Activated naive CD4-positive, alpha-beta T cell treated with anti-CD3 and anti-CD28 coated beads, Interleukin-2, amount 50 U/mL, for 16 hours (primary cell): ENCODE measurements at regions not wholly inside any gene's neighbourhood (a gene's known extent, or its start where the extent isn't known, plus 50 kb on each side); places are given as distances from the start of the nearest gene placed in this dataset.
"Not testable (repeated sequence)": the region's sequence is repeated elsewhere in the genome, so short reads cannot be mapped to it uniquely, and the experiment has no call there.

Source experiments
- DNase-seq: peaks from one replicate; pipeline ENCODE4 v3.0.0-alpha.2; 2020

GRCh38 chr17:5975661-5976060, 94.5 kb upstream of the WSCD1 start:
- DNase-seq: no peak

GRCh38 chr17:5976251-5976650, 93.9 kb upstream of the WSCD1 start:
- DNase-seq: no peak

GRCh38 chr17:5978496-5978895, 91.7 kb upstream of the WSCD1 start:
- no peak for DNase-seq

DNA sequence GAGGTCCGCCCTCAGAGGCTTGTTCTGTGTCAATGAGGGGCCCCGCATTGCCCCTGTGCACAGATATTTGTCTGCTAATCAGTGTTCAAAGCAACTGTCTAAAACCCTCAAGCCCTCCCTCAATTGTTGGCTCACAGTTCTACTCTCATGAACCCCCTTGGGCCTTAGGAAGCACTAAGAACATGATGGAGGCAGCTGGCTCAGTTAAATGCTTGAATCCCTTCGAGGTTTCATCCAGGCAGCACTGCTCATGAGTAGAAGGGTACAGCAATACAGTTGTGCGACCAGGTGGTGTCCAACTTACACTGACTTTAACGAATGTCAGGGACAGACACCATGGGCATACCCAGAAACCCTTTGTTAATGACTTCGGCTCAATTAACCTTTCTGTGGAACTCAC, 89.2 kb upstream of the WSCD1 start:
- DNase-seq: no peak

- DNase-seq: no peak
Observed at GRCh38 chr17:5986644-5987043, 83.5 kb upstream of the WSCD1 start.

DNA sequence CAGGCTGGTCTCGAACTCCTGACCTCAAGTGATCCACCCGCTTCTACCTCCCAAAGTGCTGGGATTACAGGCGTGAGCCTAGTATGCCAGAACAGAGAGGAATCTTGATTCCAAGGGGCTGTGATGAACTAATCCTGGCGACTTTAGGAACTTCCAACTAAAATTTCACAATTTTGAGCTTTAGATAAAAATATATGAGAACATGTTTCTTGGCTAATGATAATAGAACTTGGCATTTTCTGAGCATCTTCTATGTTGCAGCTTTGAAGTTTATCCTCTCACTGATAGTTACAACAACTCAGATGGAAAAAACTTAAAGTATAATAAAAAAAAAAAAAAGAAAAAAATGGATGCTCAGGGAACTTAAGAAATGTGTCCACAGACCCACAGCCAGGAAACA, 69.8 kb upstream of the WSCD1 start:
- DNase-seq: no peak

DNA sequence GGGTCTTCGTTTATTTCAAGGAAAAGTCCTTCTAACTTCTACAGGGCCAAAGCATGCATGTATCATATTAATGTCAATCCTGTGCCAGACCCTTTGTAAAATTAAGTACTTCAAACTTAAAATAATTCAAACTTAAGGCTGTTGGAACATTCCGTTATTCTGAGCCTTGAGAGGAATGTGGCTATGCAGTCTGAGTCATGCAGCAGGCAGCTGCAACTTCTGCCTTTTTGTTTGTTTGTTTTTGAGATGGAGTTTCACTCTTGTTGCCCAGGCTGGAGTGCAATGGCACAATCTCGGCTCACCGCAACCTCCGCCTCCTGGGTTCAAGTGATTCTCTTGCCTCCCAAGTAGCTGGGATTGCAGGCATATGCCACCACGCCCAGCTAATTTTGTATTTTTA, 67.0 kb upstream of the WSCD1 start:
- not testable (repeated sequence) for DNase-seq

DNA sequence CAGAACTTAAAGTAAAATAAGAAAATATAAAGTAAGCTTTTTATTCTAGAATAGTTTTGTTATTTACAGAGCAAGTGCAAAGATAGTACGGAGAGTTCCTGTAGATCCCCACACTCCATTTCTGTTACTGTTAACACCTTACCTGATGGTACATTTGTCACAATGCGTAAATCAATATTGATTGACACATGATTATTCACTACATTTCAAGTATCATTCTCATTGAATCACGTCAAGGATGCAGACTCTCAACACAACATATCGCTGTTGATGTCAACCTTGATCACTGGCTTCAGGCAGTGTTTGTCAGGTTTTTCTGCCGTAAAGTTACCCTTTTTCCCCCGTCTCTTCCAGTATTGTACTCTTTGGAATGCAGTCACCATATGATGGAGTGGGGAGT, 64.2 kb upstream of the WSCD1 start:
- no peak for DNase-seq

DNA sequence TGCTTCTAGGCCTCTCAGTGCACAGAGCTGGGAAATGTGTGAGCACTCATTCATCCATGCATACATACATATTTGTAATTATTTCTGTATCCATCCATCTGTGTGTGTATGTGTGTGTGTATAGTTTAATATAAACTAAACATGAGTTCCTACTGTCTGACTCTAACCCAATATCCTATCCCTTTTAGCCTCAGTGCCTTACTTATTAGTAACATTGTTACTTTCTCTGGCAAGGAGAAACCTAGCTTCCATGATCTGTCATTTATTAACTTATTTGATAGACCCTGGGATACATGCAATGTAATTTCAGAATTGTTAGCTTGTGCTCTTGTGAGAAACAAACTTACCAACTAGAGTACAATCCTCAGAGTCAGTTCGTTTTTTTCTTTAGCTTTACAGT, 59.0 kb upstream of the WSCD1 start:
- no peak for DNase-seq

GRCh38 chr17:6018788-6019187, 51.4 kb upstream of the WSCD1 start:
- no peak for DNase-seq

DNA sequence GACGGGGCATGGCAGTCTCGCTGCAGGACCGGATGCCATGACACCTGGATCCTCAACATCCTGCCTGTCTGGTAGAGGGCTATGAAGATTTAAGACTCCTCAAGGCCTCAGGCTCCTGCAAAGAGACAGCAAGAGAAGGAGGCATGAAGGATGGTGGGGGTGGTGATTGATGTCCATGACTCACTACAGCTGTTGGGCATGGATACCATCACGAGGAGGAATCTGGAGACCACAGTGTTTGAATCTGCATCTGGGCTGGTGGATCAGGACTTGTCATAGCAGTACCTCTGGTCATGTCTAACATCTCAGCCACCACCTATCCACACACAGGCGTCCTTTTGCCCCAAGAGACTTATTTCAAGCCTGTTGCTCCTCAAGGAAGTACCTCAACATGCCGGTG, 50.2 kb upstream of the WSCD1 start:
- DNase-seq: no peak

DNA sequence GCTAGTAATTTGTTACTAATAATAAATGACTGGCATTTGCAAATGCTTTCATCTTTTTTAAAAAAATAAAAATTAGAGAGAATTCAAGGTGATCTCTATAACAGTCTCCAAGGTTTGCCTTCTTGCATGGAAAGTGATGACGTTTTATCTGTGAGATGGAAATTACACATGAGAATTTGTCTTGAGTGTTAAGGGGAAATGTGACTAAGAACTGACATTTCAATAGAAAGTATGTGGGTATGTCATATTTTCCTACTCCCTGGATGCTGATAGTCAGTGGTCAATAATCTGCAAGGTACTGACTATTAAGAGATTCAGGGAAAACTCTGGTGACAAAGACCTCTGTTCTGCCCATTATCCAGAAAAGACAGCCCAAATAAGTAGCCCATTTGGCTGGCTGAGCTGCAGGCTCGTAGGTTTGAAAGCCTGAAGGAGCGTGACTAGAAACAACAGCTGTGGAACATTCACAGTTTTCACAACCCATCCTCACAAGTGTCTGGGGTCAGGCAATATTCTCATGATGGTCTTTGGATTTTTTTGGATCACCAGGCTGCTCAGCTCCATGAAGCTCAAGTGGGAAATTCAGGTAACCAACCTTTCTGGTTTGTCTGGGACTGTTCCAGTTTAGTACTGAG, 49.7 kb upstream of the WSCD1 start:
- no peak for DNase-seq
